Endothelial cell (in vitro differentiated cells): ENCODE measurements at regions not wholly inside any gene's neighbourhood (a gene's known extent, or its start where the extent isn't known, plus 50 kb on each side); places are given as distances from the start of the nearest gene placed in this dataset.
"Not testable (repeated sequence)": the region's sequence is repeated elsewhere in the genome, so short reads cannot be mapped to it uniquely, and the experiment has no call there.

Experiments used
- DNase-seq: peaks from one replicate; pipeline ENCODE4 v3.0.0; 2021; ENCODE audit warnings: low spot score
- H3K27ac Mint-ChIP-seq: one replicate; pipeline ENCODE4 v1.8.0; 2021; ENCODE audit warnings: mixed read lengths, inconsistent platforms; ENCODE audit not compliant: unreplicated experiment
- H3K27me3 Mint-ChIP-seq: one replicate; pipeline ENCODE4 v1.8.0; 2021; ENCODE audit warnings: mild to moderate bottlenecking, moderate library complexity, mixed read lengths, inconsistent platforms; ENCODE audit not compliant: unreplicated experiment
- H3K36me3 Mint-ChIP-seq: one replicate; pipeline ENCODE4 v1.8.0; 2021; ENCODE audit warnings: mild to moderate bottlenecking, low read depth, mixed read lengths, inconsistent platforms; ENCODE audit not compliant: unreplicated experiment
- H3K4me1 Mint-ChIP-seq: one replicate; pipeline ENCODE4 v1.8.0; 2021; ENCODE audit warnings: mild to moderate bottlenecking, mixed read lengths, inconsistent platforms; ENCODE audit not compliant: unreplicated experiment
- H3K4me3 Mint-ChIP-seq: one replicate; pipeline ENCODE4 v1.8.0; 2021; ENCODE audit warnings: mild to moderate bottlenecking, mixed read lengths, inconsistent platforms; ENCODE audit not compliant: unreplicated experiment
- H3K9me3 Mint-ChIP-seq: one replicate; pipeline ENCODE4 v1.8.0; 2021; ENCODE audit warnings: mixed read lengths, inconsistent platforms; ENCODE audit not compliant: unreplicated experiment
- TF ChIP-seq, protein P1 (sequence below): fragments of 200-600 bp; sonication (generic); IDR thresholded peaks from one replicate; pipeline ENCODE4 v1.5.0; 2021; ENCODE audit warnings: antibody characterized with exemption; ENCODE audit not compliant: unreplicated experiment

DNA sequence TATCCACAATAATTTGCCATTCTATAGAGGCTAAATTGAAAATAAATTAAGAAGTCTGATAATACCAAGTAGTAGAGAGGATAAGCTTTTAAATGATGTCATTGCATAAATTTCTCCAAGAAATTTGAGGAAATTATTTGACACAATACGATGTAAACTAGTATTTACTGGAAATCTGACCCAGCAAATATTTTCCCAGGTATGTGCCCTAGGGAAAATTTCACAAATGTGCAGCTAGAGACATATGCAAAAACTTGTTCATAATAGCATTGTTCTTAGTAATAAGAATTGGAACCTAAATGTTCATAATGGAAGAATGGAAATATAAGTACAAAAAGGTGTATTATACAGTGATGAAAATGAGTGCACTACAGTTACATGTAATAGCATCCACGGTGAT, 888.8 kb upstream of the SOX11 start:
- no peaks in the 10 kb centered on the region for H3K36me3 Mint-ChIP-seq
- no peaks in the 10 kb centered on the region for H3K27me3 Mint-ChIP-seq
- no peaks in the 10 kb centered on the region for H3K4me1 Mint-ChIP-seq
- H3K27ac Mint-ChIP-seq: no peak overlapping the region
- TF ChIP-seq, protein P1, sequence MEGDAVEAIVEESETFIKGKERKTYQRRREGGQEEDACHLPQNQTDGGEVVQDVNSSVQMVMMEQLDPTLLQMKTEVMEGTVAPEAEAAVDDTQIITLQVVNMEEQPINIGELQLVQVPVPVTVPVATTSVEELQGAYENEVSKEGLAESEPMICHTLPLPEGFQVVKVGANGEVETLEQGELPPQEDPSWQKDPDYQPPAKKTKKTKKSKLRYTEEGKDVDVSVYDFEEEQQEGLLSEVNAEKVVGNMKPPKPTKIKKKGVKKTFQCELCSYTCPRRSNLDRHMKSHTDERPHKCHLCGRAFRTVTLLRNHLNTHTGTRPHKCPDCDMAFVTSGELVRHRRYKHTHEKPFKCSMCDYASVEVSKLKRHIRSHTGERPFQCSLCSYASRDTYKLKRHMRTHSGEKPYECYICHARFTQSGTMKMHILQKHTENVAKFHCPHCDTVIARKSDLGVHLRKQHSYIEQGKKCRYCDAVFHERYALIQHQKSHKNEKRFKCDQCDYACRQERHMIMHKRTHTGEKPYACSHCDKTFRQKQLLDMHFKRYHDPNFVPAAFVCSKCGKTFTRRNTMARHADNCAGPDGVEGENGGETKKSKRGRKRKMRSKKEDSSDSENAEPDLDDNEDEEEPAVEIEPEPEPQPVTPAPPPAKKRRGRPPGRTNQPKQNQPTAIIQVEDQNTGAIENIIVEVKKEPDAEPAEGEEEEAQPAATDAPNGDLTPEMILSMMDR: no peak
- no peak overlapping the region for H3K4me3 Mint-ChIP-seq
- H3K9me3 Mint-ChIP-seq: peaks cover 4% of the 10 kb centered on the region
- no peak for DNase-seq

DNA sequence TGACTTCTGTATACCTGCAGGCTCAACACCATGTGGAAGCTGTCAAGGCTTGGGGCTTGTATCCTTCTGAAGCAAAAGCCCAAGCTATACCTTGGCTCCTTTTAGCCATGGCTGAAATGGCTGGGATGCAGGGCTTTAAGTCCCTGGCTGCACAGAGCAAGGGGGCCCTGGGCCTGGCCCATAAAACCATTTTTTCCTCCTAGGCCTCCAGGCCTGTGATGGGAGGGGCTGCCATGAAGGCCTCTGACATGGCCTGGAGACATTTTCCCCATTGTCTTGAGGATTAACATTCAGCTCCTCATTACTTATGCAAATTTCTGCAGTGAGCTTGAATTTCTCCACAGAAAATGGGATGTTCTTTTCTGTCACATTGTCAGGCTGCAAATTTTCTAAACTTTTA, 878.0 kb upstream of the SOX11 start:
- not testable (repeated sequence) for DNase-seq, H3K4me1 Mint-ChIP-seq, H3K27me3 Mint-ChIP-seq, H3K27ac Mint-ChIP-seq, H3K4me3 Mint-ChIP-seq
- H3K9me3 Mint-ChIP-seq: peaks cover 12% of the 10 kb centered on the region
- H3K36me3 Mint-ChIP-seq: peaks cover 11% of the 10 kb centered on the region

DNA sequence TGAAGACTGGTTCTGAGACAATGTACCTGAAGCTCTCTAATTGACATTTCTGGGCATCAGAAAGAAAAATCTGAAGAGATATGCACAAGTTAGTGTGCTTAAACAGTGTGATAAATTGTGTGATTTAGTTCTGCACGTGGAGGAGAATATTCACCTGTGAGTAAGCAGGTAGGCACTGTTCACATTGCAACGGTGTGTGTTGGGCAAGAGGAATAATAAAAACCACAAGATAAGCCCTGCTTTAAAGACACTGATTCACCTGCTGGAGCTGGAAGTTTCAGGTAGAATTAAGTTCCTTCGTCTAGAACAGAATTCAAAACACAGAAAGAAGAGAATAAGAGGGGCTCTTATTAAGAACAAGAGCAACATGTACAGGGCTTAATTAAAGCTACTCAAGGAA, 864.3 kb upstream of the SOX11 start:
- Mint-ChIP-seq H3K27ac (no peak overlapping the region), H3K27me3 (no peaks in the 10 kb centered on the region), H3K4me1 (no peaks in the 10 kb centered on the region), H3K9me3 (no peaks in the 10 kb centered on the region), H3K36me3 (no peaks in the 10 kb centered on the region), H3K4me3 (no peak overlapping the region)
- TF ChIP-seq, protein P1: no peak
- DNase-seq: no peak

GRCh38 chr2:4828682-4829374, 863.4 kb upstream of the SOX11 start:
- Mint-ChIP-seq H3K27me3 (no peaks in the 10 kb centered on the region), H3K36me3 (no peaks in the 10 kb centered on the region), H3K27ac (no peak overlapping the region), H3K9me3 (no peaks in the 10 kb centered on the region), H3K4me3 (no peak overlapping the region), H3K4me1 (no peaks in the 10 kb centered on the region)
- TF ChIP-seq, protein P1: no peak
- DNase-seq: no peak

DNA sequence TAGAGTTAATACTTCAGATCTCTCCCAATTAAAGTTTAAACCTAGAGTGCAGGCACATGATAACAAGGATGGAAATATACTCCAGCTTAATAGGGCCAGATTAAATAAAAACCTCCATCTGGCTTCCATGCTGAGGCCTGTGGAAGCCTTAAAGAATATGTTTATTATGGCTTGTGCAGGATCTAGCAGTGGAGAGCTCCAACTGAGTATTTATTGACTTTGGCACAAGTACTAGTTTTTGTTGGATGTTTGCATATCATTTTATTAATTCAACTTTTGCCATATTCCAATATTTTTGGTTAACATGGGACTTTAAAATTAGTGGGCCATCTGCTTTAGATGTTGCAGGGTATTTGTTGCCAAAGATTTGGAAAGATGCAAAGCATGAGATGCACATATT, 860.4 kb upstream of the SOX11 start:
- no peak overlapping the region for H3K27ac Mint-ChIP-seq
- no peaks in the 10 kb centered on the region for H3K27me3 Mint-ChIP-seq
- H3K4me1 Mint-ChIP-seq: no peaks in the 10 kb centered on the region
- H3K4me3 Mint-ChIP-seq: no peak overlapping the region
- no peaks in the 10 kb centered on the region for H3K36me3 Mint-ChIP-seq
- H3K9me3 Mint-ChIP-seq: no peaks in the 10 kb centered on the region
- DNase-seq: no peak
- TF ChIP-seq, protein P1: no peak
